HCT116 (cell line): ENCODE measurements at regions not wholly inside any gene's neighbourhood (a gene's known extent, or its start where the extent isn't known, plus 50 kb on each side); places are given as distances from the start of the nearest gene placed in this dataset.

ENCODE experiments used
- ATAC-seq: fragments of 200-7000 bp; cut with Tn5 transposase; 2 replicates; pipeline ENCODE4 v1.9.1; 2020; ENCODE audit warnings: mild to moderate bottlenecking, moderate library complexity
- BruUV-seq: library from RNA; stranded (reverse); fragments of 400-500 nt; replicated peaks from 2 replicates; lab custom pipeline; 2021; lab: Mats Ljungman, UMichigan
- CTCF ChIA-PET: fragments of 300-600 bp; sonication (Branson Sonifier 250); formaldehyde crosslinking; loops from one replicate; lab custom pipeline; 2021; ENCODE audit warnings: antibody characterized with exemption; lab: Charles Lee
- POLR2A ChIA-PET: fragments of 300-600, 350-600 bp; sonication (Branson Sonifier 250); formaldehyde crosslinking; loops from one replicate; lab custom pipeline; 2021; ENCODE audit warnings: antibody characterized with exemption; lab: Charles Lee
- RAD21 ChIA-PET, 2 experiments: fragments of 300-600 bp; sonication (Branson Sonifier 250); formaldehyde crosslinking; loops; one replicate each; lab custom pipeline; 2023; ENCODE audit warnings: low total read pairs in 2 of 2; ENCODE audit not compliant: uncharacterized antibody in 2 of 2, unreplicated experiment in 2 of 2, low non-redundant PET in 1 of 2; lab: Charles Lee
- DNase-seq: peaks from one replicate; pipeline ENCODE4 v3.0.0-alpha.2; 2010; ENCODE audit warnings: low read depth, low spot score
- H2AFZ ChIP-seq: fragments of 200-600 bp; shearing (Covaris generic), sonication (generic); 2 replicates; pipeline ENCODE4 v1.6.1; 2017; ENCODE audit warnings: low read depth, mixed run types, mixed read lengths, antibody characterized with exemption, low read length; ENCODE audit not compliant: poor library complexity, severe bottlenecking
- H3K27ac ChIP-seq: 2 replicates; pipeline ENCODE4 v1.5.1; 2012; ENCODE audit warnings: low read depth, low read length
- H3K27me3 ChIP-seq: fragments of 200-600 bp; sonication (generic); 2 replicates; pipeline ENCODE4 v1.6.1; 2016; ENCODE audit warnings: mixed run types, low read length, mixed read lengths; ENCODE audit not compliant: insufficient read depth
- H3K36me3 ChIP-seq, 2 experiments: fragments of 200-500 bp in 1 of 2; fragments of 200-600 bp in 1 of 2; sonication (Bioruptor generic) in 1 of 2; sonication (generic) in 1 of 2; 2 replicates each; pipeline versions ENCODE4 v1.5.1 to v1.6.1; 2014 to 2016; ENCODE audit warnings: low read length in 2 of 2, inconsistent platforms in 1 of 2, mixed read lengths in 1 of 2, mixed run types in 1 of 2; ENCODE audit not compliant: insufficient read depth in 2 of 2, control insufficient read depth in 1 of 2
- H3K4me1 ChIP-seq, 2 experiments: fragments of 200-600 bp in 1 of 2; sonication (generic) in 1 of 2; 2 replicates each; pipeline versions ENCODE4 v1.5.1 to v1.6.1; 2012 to 2017; ENCODE audit warnings: low read length in 2 of 2, inconsistent platforms in 1 of 2, mild to moderate bottlenecking in 1 of 2, mixed read lengths in 1 of 2, mixed run types in 1 of 2, moderate library complexity in 1 of 2; ENCODE audit not compliant: insufficient read depth in 2 of 2, control insufficient read depth in 1 of 2
- H3K4me2 ChIP-seq: fragments of 200-600 bp; sonication (generic); 2 replicates; pipeline ENCODE4 v1.6.1; 2017; ENCODE audit warnings: mixed run types, low read length, mixed read lengths
- H3K4me3 ChIP-seq, 2 experiments: fragments of 200-600 bp in 1 of 2; sonication (generic) in 1 of 2; replicated peaks in 1 of 2; 2 replicates each; pipeline ENCODE4 v1.5.1; 2011 to 2016; ENCODE audit warnings: low read length in 2 of 2, control low read depth in 1 of 2, low read depth in 1 of 2, mild to moderate bottlenecking in 1 of 2, mixed read lengths in 1 of 2, mixed run types in 1 of 2
- H3K79me2 ChIP-seq: fragments of 200-600 bp; sonication (generic); 2 replicates; pipeline ENCODE4 v1.6.1; 2017; ENCODE audit warnings: mild to moderate bottlenecking, mixed run types, low read length, moderate library complexity, mixed read lengths; ENCODE audit not compliant: insufficient read depth
- H3K9ac ChIP-seq: fragments of 200-600 bp; sonication (generic); 2 replicates; pipeline ENCODE4 v1.6.1; 2016; ENCODE audit warnings: low read length, mixed read lengths
- H3K9me2 ChIP-seq: fragments of 200-600 bp; sonication (generic), shearing (Covaris generic); 2 replicates; pipeline ENCODE4 v1.6.1; 2017; ENCODE audit warnings: mixed run types, mild to moderate bottlenecking, moderate library complexity; ENCODE audit not compliant: insufficient read depth
- H3K9me3 ChIP-seq, 2 experiments: fragments of 200-500 bp in 1 of 2; fragments of 200-600 bp in 1 of 2; sonication (Bioruptor generic) in 1 of 2; sonication (generic) in 1 of 2; 2 replicates each; pipeline ENCODE4 v1.6.1; 2014 to 2017; ENCODE audit warnings: low read length in 2 of 2, mixed read lengths in 2 of 2, inconsistent platforms in 1 of 2, low read depth in 1 of 2, mild to moderate bottlenecking in 1 of 2, mixed run types in 1 of 2, moderate library complexity in 1 of 2; ENCODE audit not compliant: control insufficient read depth in 1 of 2, insufficient read depth in 1 of 2
- H4K20me1 ChIP-seq: fragments of 200-600 bp; sonication (generic), shearing (Covaris generic); 2 replicates; pipeline ENCODE4 v1.6.1; 2017; ENCODE audit warnings: mixed run types, mild to moderate bottlenecking, moderate library complexity; ENCODE audit not compliant: insufficient read depth
- CEBPB ChIP-seq: IDR thresholded peaks from 2 replicates; pipeline ENCODE4 v1.6.1; 2012; ENCODE audit warnings: low read depth
- CTCF ChIP-seq, 3 experiments: fragments of 200-600 bp in 1 of 3; sonication (generic) in 1 of 3; IDR thresholded peaks in 2 of 3; conservative IDR thresholded peaks in 1 of 3; 2 replicates each; pipeline ENCODE4 v1.5.1; 2012 to 2017; ENCODE audit warnings: low read depth in 2 of 3, low read length in 2 of 3, antibody characterized with exemption in 1 of 3, borderline replicate concordance in 1 of 3, control low read depth in 1 of 3, mild to moderate bottlenecking in 1 of 3, mixed read lengths in 1 of 3, mixed run types in 1 of 3, moderate library complexity in 1 of 3; ENCODE audit not compliant: insufficient read depth in 1 of 3
- EZH2 ChIP-seq: fragments of 200-600 bp; sonication (generic); IDR thresholded peaks from 2 replicates; pipeline ENCODE4 v1.6.1; 2017; ENCODE audit warnings: antibody characterized with exemption, mixed run types
- JUND ChIP-seq: IDR thresholded peaks from 2 replicates; pipeline ENCODE4 v1.6.1; 2012
- POLR2A ChIP-seq: IDR thresholded peaks from 2 replicates; pipeline ENCODE4 v1.7.0; 2011; ENCODE audit warnings: borderline replicate concordance; ENCODE audit not compliant: insufficient read depth, insufficient read length; ENCODE audit errors: extremely low read depth
- intact Hi-C: fragments of 100-400 bp; cut with micrococcal nuclease; formaldehyde crosslinking; loops from 2 replicates; pipeline ENCODE4 v1.10.0; 2022

GRCh38 chr2:144270951-144271350, 249.0 kb downstream of the ZEB2 start:
- no peaks in the 10 kb centered on the region for H3K9me3 ChIP-seq
- H3K4me1 ChIP-seq: no peaks in the 10 kb centered on the region
- H4K20me1 ChIP-seq: no peaks in the 10 kb centered on the region
- H3K4me3 ChIP-seq: no peak overlapping the region
- H3K36me3 ChIP-seq: no peaks in the 10 kb centered on the region
- no peak overlapping the region for H3K4me2 ChIP-seq
- ATAC-seq: no peak
- H3K27ac ChIP-seq: no peak overlapping the region
- ChIA-PET CTCF (no interaction called here), POLR2A (no interaction called here), RAD21 (no interaction called here)
- no peak overlapping the region for H2AFZ ChIP-seq
- no peak overlapping the region for H3K9ac ChIP-seq
- intact Hi-C loops: no loop called here
- DNase-seq: no peak
- H3K27me3 ChIP-seq: no peaks in the 10 kb centered on the region
- no peaks in the 10 kb centered on the region for H3K79me2 ChIP-seq
- H3K9me2 ChIP-seq: no peaks in the 10 kb centered on the region
- TF ChIP-seq EZH2 (no peak), JUND (no peak), CEBPB (no peak)
- BruUV-seq: no TSS peak

GRCh38 chr2:144268036-144268678, 251.8 kb downstream of the ZEB2 start:
- BruUV-seq: no TSS peak
- H3K9ac ChIP-seq: no peak overlapping the region

More at GRCh38 chr2:144268036-144268678, 251.8 kb downstream of the ZEB2 start:
- TF ChIP-seq POLR2A: no peak
- no peak for TF ChIP-seq CTCF (IDR thresholded peaks at IDR 0.05 in 2 of 3, conservative IDR thresholded peaks at IDR 0.05 in 1 of 3; ENCODE audit: borderline replicate concordance in 1 of 3, insufficient read depth in 1 of 3, low read depth in 2 of 3, low read length in 2 of 3)
- CTCF ChIA-PET: no interaction called here
- Histone ChIP-seq H4K20me1 (no peaks in the 10 kb centered on the region), H3K9me3 (no peaks in the 10 kb centered on the region), H3K4me1 (no peaks in the 10 kb centered on the region), H3K4me3 (no peak overlapping the region), H3K36me3 (no peaks in the 10 kb centered on the region), H3K79me2 (no peaks in the 10 kb centered on the region), H3K9me2 (no peaks in the 10 kb centered on the region), H3K27me3 (no peaks in the 10 kb centered on the region), H3K4me2 (no peak overlapping the region), H3K27ac (no peak overlapping the region), H2AFZ (no peak overlapping the region)
- DNase-seq: no peak
- POLR2A ChIA-PET: no interaction called here
- RAD21 ChIA-PET: no interaction called here
- intact Hi-C loops: no loop called here
- ATAC-seq: no peak
